Fibroblast of the aortic adventitia (primary cell): ENCODE measurements at regions not wholly inside any gene's neighbourhood (a gene's known extent, or its start where the extent isn't known, plus 50 kb on each side); places are given as distances from the start of the nearest gene placed in this dataset.
"Not testable (repeated sequence)": the region's sequence is repeated elsewhere in the genome, so short reads cannot be mapped to it uniquely, and the experiment has no call there.

ENCODE experiments used
- DNase-seq: peaks from one replicate; pipeline ENCODE4 v3.0.0-alpha.2; 2010; ENCODE audit warnings: low read depth
- H3K4me3 ChIP-seq: 2 replicates; pipeline ENCODE4 v1.5.1; 2011; ENCODE audit warnings: low read depth, mild to moderate bottlenecking, control low read depth, low read length, moderate library complexity
- CTCF ChIP-seq: IDR thresholded peaks from 2 replicates; pipeline ENCODE4 v1.5.1; 2011; ENCODE audit warnings: mild to moderate bottlenecking, low read length, control low read depth, inconsistent platforms; ENCODE audit not compliant: insufficient read depth

GRCh38 chr1:219863816-219864215, 64.5 kb downstream of the SLC30A10 start:
- not testable (repeated sequence) for H3K4me3 ChIP-seq, DNase-seq

GRCh38 chr1:219862366-219862765, 66.0 kb downstream of the SLC30A10 start:
- no peak for DNase-seq
- H3K4me3 ChIP-seq: no peak overlapping the region
- no peak for TF ChIP-seq CTCF

GRCh38 chr1:219858980-219859379, 69.4 kb downstream of the SLC30A10 start:
- no peak for DNase-seq
- H3K4me3 ChIP-seq: no peak overlapping the region
- no peak for TF ChIP-seq CTCF

GRCh38 chr1:219847215-219847855, 81.0 kb downstream of the SLC30A10 start:
- H3K4me3 ChIP-seq: no peak overlapping the region
- no peak for TF ChIP-seq CTCF
- DNase-seq: peak; percentile 14

- DNase-seq, H3K4me3 ChIP-seq: not testable (repeated sequence)
These were observed 88.8 kb downstream of the SLC30A10 start for GRCh38 chr1:219839595-219839994.

- H3K4me3 ChIP-seq: no peak overlapping the region
- no peak for DNase-seq
- no peak for TF ChIP-seq CTCF
These were observed 90.4 kb downstream of the SLC30A10 start for GRCh38 chr1:219837994-219838294.

- TF ChIP-seq CTCF: peak; percentile 64
- DNase-seq: peak; percentile 81
These were observed 90.9 kb downstream of the SLC30A10 start for GRCh38 chr1:219837274-219837993.

GRCh38 chr1:219834314-219834917, 93.9 kb downstream of the SLC30A10 start:
- TF ChIP-seq CTCF: no peak
- no peak overlapping the region for H3K4me3 ChIP-seq
- no peak for DNase-seq

More at GRCh38 chr1:219837274-219837993, 90.9 kb downstream of the SLC30A10 start:
- no peak overlapping the region for H3K4me3 ChIP-seq
